Globus pallidus (tissue), 1 donor: ENCODE measurements at regions not wholly inside any gene's neighbourhood (a gene's known extent, or its start where the extent isn't known, plus 50 kb on each side); places are given as distances from the start of the nearest gene placed in this dataset.
A peak's percentile ranks its signal among the peaks of the same experiment; 100 is the strongest.
"Not testable (repeated sequence)": the region's sequence is repeated elsewhere in the genome, so short reads cannot be mapped to it uniquely, and the experiment has no call there.

Source experiments
- DNase-seq: peaks from one replicate; pipeline ENCODE4 v3.0.0-alpha.2; 2015; ENCODE audit warnings: low spot score

GRCh38 chr3:40753291-40753770, 228.6 kb downstream of the ZNF621 start:
- no peak for DNase-seq

- DNase-seq: no peak
Observed at GRCh38 chr3:40753951-40754350, 229.2 kb downstream of the ZNF621 start.

- DNase-seq: no peak
Observed at GRCh38 chr3:40754994-40755393, 230.2 kb downstream of the ZNF621 start.

- DNase-seq: no peak
Observed at GRCh38 chr3:40756500-40756899, 231.7 kb downstream of the ZNF621 start.

GRCh38 chr3:40762771-40763170, 238.0 kb downstream of the ZNF621 start:
- not testable (repeated sequence) for DNase-seq

- DNase-seq: no peak
Observed at GRCh38 chr3:40763807-40764206, 239.0 kb downstream of the ZNF621 start.

- DNase-seq: no peak
Observed at GRCh38 chr3:40764747-40765146, 240.0 kb downstream of the ZNF621 start.

- DNase-seq: no peak
Observed at GRCh38 chr3:40765884-40766283, 241.1 kb downstream of the ZNF621 start.

- no peak for DNase-seq
Observed at GRCh38 chr3:40766396-40766795, 241.6 kb downstream of the ZNF621 start.

GRCh38 chr3:40768046-40768445, 243.3 kb downstream of the ZNF621 start:
- DNase-seq: no peak

GRCh38 chr3:40768536-40768935, 243.8 kb downstream of the ZNF621 start:
- DNase-seq: no peak

GRCh38 chr3:40770061-40770460, 245.3 kb downstream of the ZNF621 start:
- DNase-seq: peak; percentile 16

GRCh38 chr3:40771112-40771511, 246.4 kb downstream of the ZNF621 start:
- DNase-seq: peak; percentile 19

- DNase-seq: no peak
Observed at GRCh38 chr3:40779039-40779438, 254.3 kb downstream of the ZNF621 start.

- peak; percentile 91 for DNase-seq
Observed at GRCh38 chr3:40780291-40780924, 255.6 kb downstream of the ZNF621 start.

GRCh38 chr3:40780925-40781406, 256.2 kb downstream of the ZNF621 start:
- DNase-seq: peak; percentile 34

- no peak for DNase-seq
Observed at GRCh38 chr3:40782111-40782721, 257.5 kb downstream of the ZNF621 start.

- DNase-seq: no peak
Observed at GRCh38 chr3:40790746-40791145, 266.0 kb downstream of the ZNF621 start.

- no peak for DNase-seq
Observed at GRCh38 chr3:40793730-40794129, 269.0 kb downstream of the ZNF621 start.

- DNase-seq: no peak
Observed at GRCh38 chr3:40800343-40800742, 275.6 kb downstream of the ZNF621 start.

- DNase-seq: no peak
Observed at GRCh38 chr3:40801284-40801741, 276.6 kb downstream of the ZNF621 start.

- no peak for DNase-seq
Observed at GRCh38 chr3:40803311-40803710, 278.6 kb downstream of the ZNF621 start.

GRCh38 chr3:40805456-40805855, 280.7 kb downstream of the ZNF621 start:
- no peak for DNase-seq

- DNase-seq: no peak
Observed at GRCh38 chr3:40810813-40811212, 286.1 kb downstream of the ZNF621 start.
